ENCODE measurements at regions not wholly inside any gene's neighbourhood (a gene's known extent, or its start where the extent isn't known, plus 50 kb on each side); places are given as distances from the start of the nearest gene placed in this dataset.
A peak's percentile ranks its signal among the peaks of the same experiment; 100 is the strongest.

DNA sequence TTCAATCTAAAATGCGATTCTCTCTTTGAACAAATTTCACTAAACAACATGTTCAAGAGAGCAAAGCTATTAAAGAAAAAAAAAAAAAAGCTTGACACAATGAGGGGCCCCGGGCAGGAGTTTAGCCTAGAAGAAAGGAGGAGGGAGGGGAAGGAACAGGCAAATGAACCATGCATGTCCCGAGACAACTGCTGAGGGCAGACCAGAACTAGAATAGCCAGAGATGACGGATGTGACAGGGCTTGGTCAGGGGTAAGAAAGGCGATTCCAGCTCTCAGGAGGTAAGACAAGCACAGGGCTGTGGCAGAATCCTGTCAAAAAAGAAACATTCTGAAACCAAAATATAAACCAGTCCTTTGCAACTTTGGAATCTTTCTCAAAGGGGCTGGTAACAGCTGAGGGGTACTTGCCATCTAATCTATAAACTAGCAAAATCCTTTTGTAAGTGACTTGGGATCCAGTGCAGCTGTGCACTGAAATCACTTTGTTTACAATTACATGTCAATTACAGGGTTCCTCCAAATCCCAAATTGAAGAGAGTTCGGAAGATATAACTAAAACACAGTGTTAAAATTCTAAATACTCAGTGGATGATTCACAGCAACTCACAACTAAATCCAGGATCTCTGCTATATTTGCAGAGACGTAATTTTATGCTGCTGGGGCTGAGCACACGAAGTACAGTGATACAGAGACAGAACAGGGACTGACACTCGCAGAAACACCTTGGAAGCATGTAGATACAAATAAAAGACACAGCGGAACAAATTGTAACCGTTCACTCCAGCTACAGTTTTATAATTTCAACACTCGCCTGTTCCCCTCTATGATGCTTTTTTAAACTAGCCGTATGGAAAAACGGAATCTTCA is 567.4 kb upstream of the ZFHX3 start:
- DNase-seq (ENCODE audit: insufficient read length, low spot score) = no peak
- no peak for FAIRE-seq

- peak; percentile 44 for FAIRE-seq
Observed at GRCh38 chr16:73614131-73614530, 566.2 kb upstream of the ZFHX3 start.

GRCh38 chr16:73610605-73611156 is 562.8 kb upstream of the ZFHX3 start:
- FAIRE-seq (no peak), DNase-seq (ENCODE audit: insufficient read length, low spot score) (no peak)

More at GRCh38 chr16:73614131-73614530, 566.2 kb upstream of the ZFHX3 start:
- no peak for DNase-seq (ENCODE audit: insufficient read length, low spot score)

DNA sequence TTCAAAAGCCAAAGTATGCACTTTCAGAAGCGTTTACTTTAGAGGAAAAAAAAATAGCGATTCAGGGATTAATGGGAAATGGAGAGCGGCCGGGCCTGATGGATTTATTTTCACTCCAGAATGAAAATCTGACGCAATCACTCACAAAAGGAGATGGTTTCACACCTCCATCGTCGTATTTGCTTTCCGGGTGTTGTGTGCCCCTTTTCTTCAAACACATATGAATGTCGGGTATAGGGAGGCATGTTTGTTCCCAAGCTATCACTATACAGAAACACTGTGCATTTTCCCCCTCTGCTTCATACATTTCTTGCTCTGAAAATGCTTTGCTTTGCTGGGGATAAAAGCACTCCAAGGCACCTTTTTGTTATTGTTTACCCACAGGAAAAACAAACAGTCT is 562.2 kb upstream of the ZFHX3 start:
- DNase-seq (ENCODE audit: insufficient read length, low spot score) (no peak), FAIRE-seq (no peak)

DNA sequence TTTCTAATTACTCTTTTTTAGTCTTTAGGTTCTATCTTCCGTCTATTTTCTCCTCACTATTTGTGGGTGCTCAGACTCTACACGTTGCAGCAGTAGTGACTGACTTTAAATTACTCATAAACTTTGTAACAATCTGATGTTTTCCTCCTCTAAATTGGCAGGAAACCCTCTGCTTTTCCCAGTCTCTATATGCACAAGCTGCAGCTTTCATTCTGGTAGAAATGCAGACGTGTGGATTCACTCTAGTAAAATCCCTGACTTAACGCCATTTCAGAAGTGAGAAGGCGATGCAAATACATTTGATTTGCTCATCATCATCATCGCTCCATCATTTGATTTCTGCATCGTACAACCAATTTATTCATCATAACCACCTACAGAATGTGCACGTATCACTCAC is 561.0 kb upstream of the ZFHX3 start:
- no peak for FAIRE-seq

GRCh38 chr16:73605309-73605708 is 557.4 kb upstream of the ZFHX3 start:
- DNase-seq (ENCODE audit: insufficient read length, low spot score) = no peak
- no peak for FAIRE-seq

More for the DNA sequence above, 561.0 kb upstream of the ZFHX3 start:
- no peak for DNase-seq (ENCODE audit: insufficient read length, low spot score)

DNA sequence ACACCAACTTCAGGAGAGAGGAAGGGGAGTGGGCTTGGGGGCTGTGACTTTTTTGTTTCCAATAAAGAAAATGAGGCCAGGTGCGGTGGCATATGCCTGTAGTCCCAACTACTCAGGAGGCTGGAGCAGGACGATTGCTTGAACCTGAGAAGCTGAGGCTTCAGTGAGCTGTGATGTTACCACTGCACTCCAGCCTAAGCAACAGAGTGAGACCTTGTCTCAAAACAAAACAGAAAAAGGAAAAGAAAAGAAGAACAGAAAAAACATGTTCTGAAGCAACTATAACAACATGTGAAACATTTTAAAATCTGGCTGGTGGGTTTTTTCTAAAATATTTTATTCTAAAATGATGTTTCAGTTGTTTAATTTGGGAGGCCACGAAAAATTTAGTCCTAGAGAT is 554.0 kb upstream of the ZFHX3 start:
- DNase-seq (ENCODE audit: insufficient read length, low spot score) = no peak
- no peak for FAIRE-seq

DNA sequence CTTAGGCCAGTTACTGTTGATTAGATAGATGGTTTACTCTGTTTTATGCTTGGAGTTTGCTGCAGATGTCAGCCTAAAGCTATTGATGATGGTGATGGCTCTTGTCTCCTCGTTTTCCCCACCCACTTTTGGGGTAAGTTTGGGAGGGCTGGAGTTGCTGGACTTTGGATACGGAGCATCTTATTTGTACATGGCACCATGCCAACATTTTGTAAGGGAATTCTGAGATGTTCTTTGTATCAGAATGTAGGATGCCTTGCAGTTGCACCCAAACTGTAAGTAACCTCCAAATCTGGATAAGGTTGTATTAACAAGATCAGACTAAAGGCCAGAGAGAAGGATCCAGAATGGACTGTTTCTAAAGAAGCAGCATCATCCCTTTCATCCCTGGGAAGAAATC is 551.9 kb upstream of the ZFHX3 start:
- FAIRE-seq = no peak

GRCh38 chr16:73599351-73599750 is 551.4 kb upstream of the ZFHX3 start:
- FAIRE-seq (no peak), DNase-seq (ENCODE audit: insufficient read length, low spot score) (no peak)

More for the DNA sequence above, 551.9 kb upstream of the ZFHX3 start:
- DNase-seq (ENCODE audit: insufficient read length, low spot score) = no peak

GRCh38 chr16:73584157-73584556 is 536.2 kb upstream of the ZFHX3 start:
- FAIRE-seq (no peak), DNase-seq (ENCODE audit: insufficient read length, low spot score) (no peak)

DNA sequence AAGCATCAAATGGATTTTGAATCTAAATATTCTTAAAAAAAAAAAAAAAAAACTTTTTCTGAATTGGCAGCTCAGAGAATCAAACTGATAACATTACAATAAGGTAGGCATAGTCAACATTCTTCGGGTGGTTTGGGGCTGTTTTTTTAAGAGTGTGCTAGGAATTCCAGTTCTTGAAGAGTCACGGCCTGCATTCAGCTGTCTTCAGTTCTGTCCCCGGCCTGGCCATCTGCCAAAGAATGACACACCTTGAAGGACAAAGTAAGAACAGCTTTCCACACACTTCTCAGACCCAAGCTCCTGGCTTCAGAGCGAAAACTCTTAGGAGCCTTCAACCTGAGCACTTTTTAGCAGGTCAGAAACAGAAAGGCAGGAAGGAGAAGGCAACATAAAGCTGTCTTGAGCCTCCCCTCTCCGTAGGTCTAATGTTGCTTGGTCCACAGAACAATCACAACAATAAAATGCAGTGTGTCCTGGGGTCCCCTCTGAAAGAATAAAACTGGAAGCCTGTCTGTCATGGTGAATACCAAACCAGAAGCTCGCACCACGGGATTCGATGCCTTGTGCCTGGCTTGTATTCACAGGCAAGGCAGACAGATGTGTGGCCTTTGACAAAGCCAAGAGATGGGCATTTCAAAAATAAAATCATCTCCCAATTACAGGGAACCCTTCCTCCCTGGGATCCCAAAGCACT is 524.4 kb upstream of the ZFHX3 start:
- DNase-seq (ENCODE audit: insufficient read length, low spot score) = no peak
- no peak for FAIRE-seq

GRCh38 chr16:73569266-73569980 is 521.5 kb upstream of the ZFHX3 start:
- DNase-seq (ENCODE audit: insufficient read length, low spot score) (no peak), FAIRE-seq (no peak)

- FAIRE-seq = no peak
Observed at GRCh38 chr16:73568769-73569168, 520.8 kb upstream of the ZFHX3 start.

GRCh38 chr16:73565925-73566324 is 518.0 kb upstream of the ZFHX3 start:
- no peak for DNase-seq (ENCODE audit: insufficient read length, low spot score)
- FAIRE-seq = no peak

More at GRCh38 chr16:73568769-73569168, 520.8 kb upstream of the ZFHX3 start:
- DNase-seq (ENCODE audit: insufficient read length, low spot score) = no peak

- DNase-seq (ENCODE audit: insufficient read length, low spot score) (no peak), FAIRE-seq (no peak)
Observed at GRCh38 chr16:73565263-73565662, 517.3 kb upstream of the ZFHX3 start.

- DNase-seq (ENCODE audit: insufficient read length, low spot score) (no peak), FAIRE-seq (no peak)
Observed at GRCh38 chr16:73563709-73564108, 515.8 kb upstream of the ZFHX3 start.

GRCh38 chr16:73560497-73560896 is 512.6 kb upstream of the ZFHX3 start:
- DNase-seq (ENCODE audit: insufficient read length, low spot score) (no peak), FAIRE-seq (no peak)

DNA sequence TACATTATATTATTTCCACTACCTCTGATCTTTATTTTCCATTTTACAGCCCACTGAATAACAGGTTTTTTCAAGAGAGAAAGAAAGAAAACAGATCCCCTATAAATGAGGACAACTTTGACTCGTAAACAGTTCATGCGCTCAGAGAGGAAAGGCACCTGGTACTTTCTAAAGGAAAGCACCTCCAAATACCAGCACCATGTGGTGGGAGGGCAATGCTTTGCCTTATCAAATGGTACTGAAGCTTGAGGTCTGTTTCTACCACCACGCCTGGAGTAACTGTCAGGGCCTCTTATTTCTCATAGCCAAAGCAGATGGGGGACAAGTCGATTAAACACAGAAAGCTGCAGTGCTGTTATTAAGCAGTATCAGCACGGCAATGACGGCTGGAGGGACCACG is 510.3 kb upstream of the ZFHX3 start:
- FAIRE-seq (no peak), DNase-seq (ENCODE audit: insufficient read length, low spot score) (no peak)

DNA sequence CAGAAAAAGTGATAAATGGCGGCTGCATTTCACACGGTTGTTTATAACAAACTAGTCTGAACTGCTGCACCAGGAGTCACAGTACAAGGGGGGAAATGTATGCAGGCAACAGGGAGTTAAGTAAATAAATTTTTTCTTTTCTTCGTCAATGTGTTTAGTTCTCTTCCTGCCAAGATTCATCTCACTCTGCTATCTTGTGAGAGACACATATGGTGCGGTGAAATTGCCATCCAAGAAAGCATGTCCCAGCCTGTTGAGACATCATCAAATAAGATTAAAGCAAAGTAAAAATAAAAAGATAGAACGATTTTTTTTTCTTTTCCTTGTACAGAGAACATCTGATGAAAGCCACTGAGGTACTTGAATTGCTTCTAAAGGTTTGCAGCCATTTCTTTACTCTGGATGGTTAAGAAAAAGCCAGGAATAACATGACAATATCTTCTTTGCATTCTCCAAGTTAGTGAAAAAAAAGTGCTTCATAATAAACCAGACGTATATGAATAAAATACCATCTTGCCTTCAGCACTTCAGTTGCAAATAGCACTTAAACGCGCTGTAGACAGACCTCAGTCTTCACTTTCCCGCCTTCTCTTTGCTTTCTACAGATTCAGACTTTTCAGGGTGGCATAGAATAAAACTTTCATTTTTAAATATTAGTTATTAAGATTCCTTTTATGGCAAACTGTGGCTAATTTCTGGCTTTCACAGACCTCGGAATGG is 506.2 kb upstream of the ZFHX3 start:
- no peak for DNase-seq (ENCODE audit: insufficient read length, low spot score)
- no peak for FAIRE-seq

- DNase-seq (ENCODE audit: insufficient read length, low spot score) = no peak
- no peak for FAIRE-seq
Observed at GRCh38 chr16:73549984-73550631, 502.2 kb upstream of the ZFHX3 start.
